ENCODE measurements at regions not wholly inside any gene's neighbourhood (a gene's known extent, or its start where the extent isn't known, plus 50 kb on each side); places are given as distances from the start of the nearest gene placed in this dataset.

DNA sequence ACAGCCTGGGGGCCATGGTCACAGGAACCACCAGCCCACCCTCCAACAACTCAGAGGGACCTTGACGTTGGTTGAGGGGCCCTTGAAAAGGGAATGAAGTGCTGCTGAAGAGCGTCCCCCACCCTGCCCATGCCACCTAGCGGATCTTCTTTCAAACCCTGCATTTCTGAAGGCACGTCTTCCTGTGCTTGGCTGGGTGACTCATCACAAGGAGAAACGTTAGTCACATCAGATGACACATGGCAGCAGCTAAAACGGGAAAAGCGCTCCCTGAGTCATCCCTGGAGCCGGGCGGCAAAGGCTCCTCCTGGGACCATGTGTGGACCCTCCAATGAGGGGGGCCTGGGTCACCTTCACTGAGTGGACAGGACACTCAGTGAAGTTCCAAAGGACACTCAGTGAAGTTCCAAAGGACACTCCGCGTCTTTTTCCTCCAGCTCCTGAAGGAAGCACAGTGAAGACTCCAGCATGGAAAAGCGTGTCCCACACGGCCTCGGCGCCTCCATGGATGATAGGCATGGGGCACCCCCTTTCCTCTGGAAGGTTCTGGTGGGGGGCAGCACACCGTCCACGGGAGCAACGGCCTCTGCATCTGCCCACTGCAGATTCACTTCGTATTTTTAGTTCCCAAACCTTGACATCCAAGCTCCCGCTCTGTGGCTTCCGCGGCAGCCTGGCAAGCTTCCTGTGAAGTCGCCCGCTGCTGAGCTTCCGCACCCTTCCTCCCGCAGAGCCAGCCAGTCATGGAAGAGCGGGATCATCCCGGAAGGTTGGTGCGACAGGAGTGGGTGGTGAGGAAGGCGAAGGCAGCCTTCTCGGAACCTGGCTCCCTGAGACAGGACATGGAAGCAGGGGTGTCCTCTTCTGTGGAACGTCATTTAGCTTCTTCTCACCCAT is 383.4 kb downstream of the VRK1 start:
- Histone ChIP-seq H3K27me3 (ENCODE audit: control insufficient read depth, insufficient read depth, low read length) (no peaks in the 10 kb centered on the region), H3K4me3 (ENCODE audit: insufficient read depth, low read depth, low read length) (no peak overlapping the region), H4K91ac (ENCODE audit: insufficient read depth, low read depth, low read length) (no peak overlapping the region), H3K9ac (ENCODE audit: low read depth, low read length) (no peak overlapping the region), H3K23ac (ENCODE audit: low read depth, low read length) (no peak overlapping the region), H3K9me3 (ENCODE audit: control insufficient read depth, insufficient read depth, low read length) (peaks cover 31% of the 10 kb centered on the region), H2BK120ac (ENCODE audit: low read depth, low read length) (no peak overlapping the region), H2BK15ac (ENCODE audit: low read depth, low read length) (no peak overlapping the region), H4K5ac (ENCODE audit: low read depth, low read length) (no peak overlapping the region), H4K20me1 (ENCODE audit: insufficient read depth, low read length) (no peaks in the 10 kb centered on the region), H3K4me1 (ENCODE audit: control insufficient read depth, insufficient read depth, low read length) (no peaks in the 10 kb centered on the region), H3K79me1 (ENCODE audit: low read depth in 1 of 2, low read length in 2 of 2) (no peaks in the 10 kb centered on the region), H4K8ac (ENCODE audit: low read depth in 2 of 2, low read length in 2 of 2) (no peak overlapping the region), H3K4me2 (ENCODE audit: low read depth, low read length) (no peak overlapping the region), H2AK5ac (ENCODE audit: low read depth, low read length) (no peak overlapping the region), H3K56ac (ENCODE audit: extremely low read depth, insufficient read depth, low read length) (no peak overlapping the region), H2BK5ac (ENCODE audit: low read depth, low read length, poor library complexity, severe bottlenecking) (no peak overlapping the region), H2AFZ (replicated peaks; ENCODE audit: low read length, poor library complexity) (no peak overlapping the region), H3K36me3 (ENCODE audit: control insufficient read depth, insufficient read depth, low read length) (no peaks in the 10 kb centered on the region), H2BK20ac (ENCODE audit: low read depth, low read length) (no peak overlapping the region), H3K14ac (replicated peaks; ENCODE audit: low read depth, low read length) (no peak overlapping the region), H3K18ac (ENCODE audit: low read depth, low read length) (no peak overlapping the region), H3K9me1 (ENCODE audit: insufficient read depth, low read length) (no peaks in the 10 kb centered on the region), H2AK9ac (replicated peaks; ENCODE audit: low read depth, low read length, poor library complexity) (no peak overlapping the region), H3K27ac (ENCODE audit: insufficient read depth, low read length) (no peak overlapping the region), H3K4ac (ENCODE audit: low read depth, low read length) (no peak overlapping the region)
- in situ Hi-C loops (cut with MboI; ENCODE audit: low sequenced_read_pairs) = no loop called here
- ChIA-PET POLR2A (ENCODE audit: unreplicated experiment) (no interaction called here), CTCF (no interaction called here)
- ATAC-seq (ENCODE audit: low read depth) (no peak), DNase-seq (no peak)
- dilution Hi-C loops (cut with HindIII; ENCODE audit: low sequenced_read_pairs, unreplicated experiment) = no loop called here
- 47% methylated on average over 6 of the region's 32 CpGs; no CpG with 5 or more reads in 1 of the 2 experiments for WGBS, 2 experiments (ENCODE audit: extremely low coverage in 2 of 2, insufficient read length in 1 of 2)
- no TSS peak for BruUV-seq (replicated peaks)
- intact Hi-C loops (cut with micrococcal nuclease) = no loop called here
- TF ChIP-seq, protein P1, sequence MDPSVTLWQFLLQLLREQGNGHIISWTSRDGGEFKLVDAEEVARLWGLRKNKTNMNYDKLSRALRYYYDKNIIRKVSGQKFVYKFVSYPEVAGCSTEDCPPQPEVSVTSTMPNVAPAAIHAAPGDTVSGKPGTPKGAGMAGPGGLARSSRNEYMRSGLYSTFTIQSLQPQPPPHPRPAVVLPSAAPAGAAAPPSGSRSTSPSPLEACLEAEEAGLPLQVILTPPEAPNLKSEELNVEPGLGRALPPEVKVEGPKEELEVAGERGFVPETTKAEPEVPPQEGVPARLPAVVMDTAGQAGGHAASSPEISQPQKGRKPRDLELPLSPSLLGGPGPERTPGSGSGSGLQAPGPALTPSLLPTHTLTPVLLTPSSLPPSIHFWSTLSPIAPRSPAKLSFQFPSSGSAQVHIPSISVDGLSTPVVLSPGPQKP (IDR thresholded peaks at IDR 0.05; ENCODE audit: borderline replicate concordance, low read depth, low read length) = no peak
- no peak for TF ChIP-seq RFX5 (IDR thresholded peaks at IDR 0.05; ENCODE audit: low read depth, low read length)
- TF ChIP-seq MAZ (IDR thresholded peaks at IDR 0.05; ENCODE audit: borderline replicate concordance, low read depth, low read length) = no peak
- no peak for TF ChIP-seq RAD21 (IDR thresholded peaks at IDR 0.05; ENCODE audit: low read length)

All from IMR-90 (cell line).